AG08396 (cell line): ENCODE measurements at regions not wholly inside any gene's neighbourhood (a gene's known extent, or its start where the extent isn't known, plus 50 kb on each side); places are given as distances from the start of the nearest gene placed in this dataset.
"Not testable (repeated sequence)": the region's sequence is repeated elsewhere in the genome, so short reads cannot be mapped to it uniquely, and the experiment has no call there.

Experiments
- DNase-seq: peaks from one replicate; pipeline ENCODE4 v3.0.0; 2012; ENCODE audit warnings: low spot score, mixed read lengths

GRCh38 chr10:35784751-35785150 is 142.7 kb upstream of the FZD8 start:
- no peak for DNase-seq

- no peak for DNase-seq
Measured at GRCh38 chr10:35783305-35783838, 141.3 kb upstream of the FZD8 start.

GRCh38 chr10:35781643-35782035 is 139.5 kb upstream of the FZD8 start:
- DNase-seq, result no peak

- no peak for DNase-seq
Measured at GRCh38 chr10:35780970-35781642, 139.0 kb upstream of the FZD8 start.

- no peak for DNase-seq
Measured at GRCh38 chr10:35778306-35778705, 136.2 kb upstream of the FZD8 start.

GRCh38 chr10:35776557-35776956 is 134.5 kb upstream of the FZD8 start:
- not testable (repeated sequence) for DNase-seq

- no peak for DNase-seq
Measured at GRCh38 chr10:35774109-35774508, 132.0 kb upstream of the FZD8 start.

- no peak for DNase-seq
Measured at GRCh38 chr10:35770817-35771355, 128.8 kb upstream of the FZD8 start.

- DNase-seq, result no peak
Measured at GRCh38 chr10:35769795-35770194, 127.7 kb upstream of the FZD8 start.

- DNase-seq, result no peak
Measured at GRCh38 chr10:35768731-35769130, 126.6 kb upstream of the FZD8 start.

GRCh38 chr10:35768011-35768410 is 125.9 kb upstream of the FZD8 start:
- DNase-seq, result peak; percentile 21

GRCh38 chr10:35765996-35766395 is 123.9 kb upstream of the FZD8 start:
- DNase-seq, result no peak

- DNase-seq, result no peak
Measured at GRCh38 chr10:35765066-35765527, 123.0 kb upstream of the FZD8 start.

GRCh38 chr10:35762311-35763030 is 120.4 kb upstream of the FZD8 start:
- DNase-seq, result no peak

- DNase-seq, result no peak
Measured at GRCh38 chr10:35758076-35758475, 116.0 kb upstream of the FZD8 start.

- no peak for DNase-seq
Measured at GRCh38 chr10:35754519-35754918, 112.4 kb upstream of the FZD8 start.

- no peak for DNase-seq
Measured at GRCh38 chr10:35752469-35753461, 110.7 kb upstream of the FZD8 start.

- DNase-seq, result no peak
Measured at GRCh38 chr10:35751347-35751746, 109.3 kb upstream of the FZD8 start.

- no peak for DNase-seq
Measured at GRCh38 chr10:35749230-35749629, 107.1 kb upstream of the FZD8 start.

GRCh38 chr10:35745617-35746403 is 103.7 kb upstream of the FZD8 start:
- DNase-seq, result no peak

- no peak for DNase-seq
Measured at GRCh38 chr10:35743851-35744250, 101.8 kb upstream of the FZD8 start.
